Nucleus accumbens (tissue), 56 donors: ENCODE measurements at regions not wholly inside any gene's neighbourhood (a gene's known extent, or its start where the extent isn't known, plus 50 kb on each side); places are given as distances from the start of the nearest gene placed in this dataset.
"Not testable (repeated sequence)": the region's sequence is repeated elsewhere in the genome, so short reads cannot be mapped to it uniquely, and the experiment has no call there.

Experiments
- DNase-seq, 56 donors: peaks; one replicate each; lab custom pipeline; 2025; lab: John Stamatoyannopoulos, UW

DNA sequence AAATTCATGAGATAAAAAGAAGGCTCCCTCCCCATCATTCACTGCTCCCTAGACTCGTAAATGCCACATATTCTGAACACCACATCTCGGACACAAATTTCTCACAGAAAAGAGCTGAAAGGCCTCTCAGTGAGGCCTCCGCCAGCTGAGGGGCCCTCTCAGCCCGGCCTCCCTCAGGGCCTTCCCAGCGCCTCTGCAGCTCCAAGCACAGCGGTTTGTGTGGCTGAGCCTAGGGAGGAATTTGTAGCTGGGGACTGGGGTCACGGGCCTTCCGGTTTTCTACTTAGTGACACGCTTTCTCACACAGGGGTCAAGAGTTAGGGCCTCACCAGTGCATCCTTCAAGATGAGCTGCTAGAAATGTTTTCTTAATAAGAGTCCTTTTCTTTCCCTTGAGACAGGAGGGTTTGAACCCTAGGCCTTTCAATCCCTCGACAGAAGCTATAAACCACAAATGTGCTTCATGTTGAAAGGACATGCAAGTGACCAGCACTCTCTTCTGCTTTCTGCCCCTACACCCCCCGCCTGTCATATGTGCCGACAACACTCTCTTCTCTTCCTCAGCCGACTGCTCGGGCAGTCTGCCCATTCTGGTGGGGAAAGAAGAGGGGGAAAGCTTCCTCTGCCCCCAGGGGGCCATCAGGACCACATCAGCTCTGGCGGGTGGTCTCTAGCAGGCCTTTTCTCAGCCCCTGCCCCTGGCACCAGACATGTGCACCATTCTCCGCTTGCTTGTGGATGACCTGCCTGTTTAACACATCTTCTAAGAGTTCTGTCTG is 104.9 kb downstream of the CHIC2 start:
- DNase-seq = no peak

DNA sequence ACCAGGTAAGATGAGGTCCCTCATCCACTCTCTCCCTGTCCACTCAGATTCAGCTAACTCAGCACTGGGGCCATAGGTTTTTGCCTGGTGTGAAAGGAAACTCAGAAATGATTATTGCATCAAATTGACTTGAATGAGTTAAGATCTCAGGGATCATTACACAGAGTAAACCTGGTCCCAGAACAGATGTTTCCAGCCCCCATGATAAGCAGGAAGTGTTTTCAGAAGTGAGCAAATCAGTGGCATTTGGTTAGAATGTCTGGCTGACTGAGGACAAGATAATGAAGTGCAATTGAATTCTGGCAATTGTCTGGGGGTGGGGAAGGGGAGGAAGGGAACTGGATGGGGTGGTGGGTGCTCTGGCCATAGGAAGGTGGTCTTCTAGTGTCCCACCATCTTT is 108.0 kb downstream of the CHIC2 start:
- DNase-seq = no peak

DNA sequence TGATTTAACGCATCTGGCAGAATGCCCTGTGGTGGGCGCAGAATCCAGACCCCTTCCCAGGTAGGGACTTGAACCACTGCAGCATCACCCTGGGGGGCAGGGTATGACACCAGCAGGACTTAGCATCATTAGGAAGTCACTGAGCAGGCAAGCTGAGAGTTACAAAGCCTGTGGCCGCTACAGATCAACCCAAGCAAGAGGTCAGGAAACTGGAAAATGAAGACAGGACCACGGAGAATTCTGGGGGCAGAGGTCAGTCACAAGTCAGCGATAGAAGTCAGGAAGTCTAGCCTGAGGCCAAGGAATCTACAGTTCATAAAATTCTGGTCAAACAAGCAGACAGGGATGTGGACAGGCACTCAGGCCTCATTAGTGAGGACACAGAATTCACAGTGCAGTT is 108.4 kb downstream of the CHIC2 start:
- no peak for DNase-seq

DNA sequence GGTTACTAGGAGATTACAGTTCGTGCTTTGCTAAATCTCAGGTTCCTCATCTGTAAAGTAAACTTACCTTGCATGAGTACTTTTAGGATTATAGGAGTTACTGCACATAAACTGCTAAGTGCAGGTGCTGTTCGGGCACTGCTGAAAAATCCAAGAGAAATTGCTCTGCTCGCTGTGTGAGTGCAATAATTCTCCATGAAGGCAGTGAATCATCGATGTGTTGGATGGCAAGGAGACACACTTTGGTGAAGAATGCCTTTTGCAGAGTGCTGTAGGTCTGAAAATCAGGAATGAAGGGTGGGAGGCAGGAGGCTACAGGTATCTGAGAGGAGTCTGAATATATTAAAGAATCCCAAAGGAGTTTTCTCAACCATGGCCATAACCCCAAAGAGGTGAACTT is 113.0 kb downstream of the CHIC2 start:
- DNase-seq = peak in 4 of 56 donors; percentile 0 to 5 (median 2)

DNA sequence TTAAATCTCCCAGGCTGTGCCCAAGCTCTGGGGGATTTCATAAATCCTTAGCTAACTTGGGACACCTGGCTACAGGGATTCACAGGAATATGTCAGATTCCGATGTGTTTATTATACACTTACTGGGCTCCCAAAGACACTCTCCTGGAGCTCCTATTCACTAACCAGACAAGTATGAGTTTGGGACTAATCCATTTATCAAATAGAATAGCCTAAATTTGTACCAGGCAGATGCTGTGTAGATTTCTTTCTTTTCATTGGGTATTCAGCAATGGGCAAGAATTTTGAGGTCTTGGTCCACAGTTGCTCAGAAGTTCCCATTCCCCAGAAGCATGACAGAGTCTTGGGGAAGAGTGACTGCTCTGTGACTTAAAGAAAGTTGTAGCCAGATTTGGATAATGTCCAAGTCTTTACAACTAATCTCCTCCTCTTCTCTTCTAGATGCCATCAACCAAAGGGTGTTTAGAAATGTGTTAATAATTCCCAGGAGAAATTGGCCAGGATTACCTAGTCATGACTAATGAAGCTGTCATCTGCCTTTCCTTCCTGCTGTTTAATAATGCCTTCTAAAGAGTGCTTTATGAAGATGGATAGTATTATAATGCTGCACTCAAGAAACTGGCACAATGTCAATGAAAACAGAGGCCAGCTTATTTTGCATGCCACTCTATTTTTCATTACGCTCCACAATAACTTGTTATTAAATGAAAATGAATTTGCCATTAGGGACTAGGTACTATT is 120.9 kb downstream of the CHIC2 start:
- no peak for DNase-seq

DNA sequence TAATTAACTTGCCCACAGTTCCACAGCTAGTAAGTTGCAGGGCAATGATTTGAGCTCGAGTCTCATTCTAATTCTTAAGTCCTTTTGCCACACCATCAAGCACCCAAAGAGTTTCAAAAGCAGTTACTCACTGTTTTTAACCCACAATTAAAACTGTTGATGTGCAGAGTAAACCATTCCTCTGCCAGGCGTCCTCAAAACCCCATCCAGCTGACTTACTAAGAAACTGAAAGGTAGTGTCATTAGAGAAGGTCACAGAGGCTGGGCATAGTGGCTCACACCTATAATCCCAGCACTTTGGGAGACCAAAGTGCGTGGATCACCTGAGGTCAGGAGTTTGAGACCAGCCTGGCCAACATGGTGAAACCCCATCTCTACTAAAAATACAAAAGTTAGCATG is 121.7 kb downstream of the CHIC2 start:
- DNase-seq = no peak

DNA sequence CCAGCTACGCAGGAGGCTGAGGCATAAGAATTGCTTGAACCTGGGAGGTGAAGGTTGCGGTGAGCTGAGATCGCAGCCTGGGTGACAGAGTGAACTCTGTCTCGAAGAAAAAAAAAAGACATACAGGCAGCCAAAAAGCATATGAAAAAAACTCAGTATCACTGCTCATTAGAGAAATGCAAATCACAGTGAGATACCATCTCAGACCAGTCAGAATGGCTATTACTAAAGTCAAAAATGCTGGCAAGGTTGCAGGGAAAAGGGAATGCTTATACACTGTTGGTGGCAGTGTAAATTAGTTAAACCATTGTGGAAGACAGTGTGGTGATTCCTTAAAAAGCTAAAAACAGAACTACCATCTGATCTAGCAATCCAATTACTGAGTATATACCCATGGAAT is 123.1 kb downstream of the CHIC2 start:
- DNase-seq = no peak

DNA sequence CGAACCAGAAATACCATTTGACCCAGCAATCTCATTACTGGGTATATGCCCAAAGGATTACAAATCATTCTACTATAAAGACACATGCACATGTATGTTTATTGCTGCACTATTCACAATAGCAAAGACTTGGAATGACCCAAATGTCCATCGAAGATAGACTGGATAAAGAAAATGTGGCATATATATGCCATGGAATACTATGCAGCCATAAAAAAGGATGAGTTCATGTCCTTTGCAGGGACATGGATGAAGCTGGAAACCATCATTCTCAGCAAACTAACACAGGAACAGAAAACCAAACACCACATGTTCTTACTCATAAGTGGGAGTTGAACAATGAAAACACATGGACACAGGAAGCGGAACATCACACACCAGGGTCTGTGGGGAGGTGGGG is 124.5 kb downstream of the CHIC2 start:
- not testable (repeated sequence) for DNase-seq

DNA sequence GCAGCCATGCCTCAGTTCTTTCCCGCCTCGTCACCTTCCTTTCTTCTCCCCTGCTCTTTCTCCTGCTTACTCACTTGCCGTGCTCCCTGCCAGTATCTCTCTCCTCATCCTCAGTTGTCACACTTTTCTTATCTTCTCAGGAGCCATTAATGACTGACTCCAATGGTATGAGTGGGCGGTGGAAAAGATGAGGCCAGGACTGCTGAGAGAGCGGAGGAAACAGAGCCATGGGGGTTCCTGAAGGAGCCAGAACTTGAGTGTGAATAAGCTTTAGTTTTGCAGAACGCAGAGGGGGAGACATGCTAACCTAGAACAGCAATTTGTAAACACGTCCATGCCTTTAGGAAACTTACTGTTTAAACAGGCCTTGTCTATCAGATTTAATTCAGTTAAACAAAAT is 126.5 kb downstream of the CHIC2 start:
- no peak for DNase-seq

DNA sequence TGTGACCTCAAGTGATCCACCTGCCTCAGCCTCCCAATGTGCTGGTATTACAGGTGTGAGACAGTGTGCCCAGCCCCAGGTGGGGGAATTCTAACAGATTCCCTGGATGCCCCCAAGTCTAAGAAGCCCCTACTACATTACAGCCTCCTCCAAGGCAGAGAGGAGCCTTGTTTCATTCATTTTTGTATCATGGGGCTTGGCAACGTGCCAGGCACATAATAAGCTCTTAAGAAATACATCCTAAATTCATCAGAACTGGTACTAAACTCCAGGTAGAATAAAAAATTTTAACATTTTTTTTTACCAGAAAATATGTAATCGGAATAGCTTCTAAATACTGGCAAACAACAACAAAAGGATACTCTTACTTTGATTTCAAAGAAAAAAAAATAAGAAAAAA is 127.1 kb downstream of the CHIC2 start:
- no peak for DNase-seq

DNA sequence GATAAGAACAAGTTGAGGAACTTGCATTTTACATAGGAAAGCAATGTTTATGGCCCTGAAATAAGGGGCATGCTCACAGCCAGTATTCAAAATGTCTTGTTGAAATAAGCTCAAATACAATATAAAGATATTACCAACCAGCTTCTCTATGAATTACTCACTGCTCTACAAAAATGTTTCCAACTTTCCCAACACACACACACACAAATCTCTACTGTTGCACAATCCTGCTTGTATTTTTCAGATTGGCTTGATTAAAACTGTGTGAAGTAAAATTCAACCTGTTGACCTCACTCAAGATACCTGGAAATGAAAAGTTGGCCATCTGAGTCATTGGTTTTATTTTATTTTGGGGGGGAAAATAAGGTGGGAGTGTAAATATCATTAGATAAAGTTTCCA is 128.6 kb downstream of the CHIC2 start:
- DNase-seq = no peak

DNA sequence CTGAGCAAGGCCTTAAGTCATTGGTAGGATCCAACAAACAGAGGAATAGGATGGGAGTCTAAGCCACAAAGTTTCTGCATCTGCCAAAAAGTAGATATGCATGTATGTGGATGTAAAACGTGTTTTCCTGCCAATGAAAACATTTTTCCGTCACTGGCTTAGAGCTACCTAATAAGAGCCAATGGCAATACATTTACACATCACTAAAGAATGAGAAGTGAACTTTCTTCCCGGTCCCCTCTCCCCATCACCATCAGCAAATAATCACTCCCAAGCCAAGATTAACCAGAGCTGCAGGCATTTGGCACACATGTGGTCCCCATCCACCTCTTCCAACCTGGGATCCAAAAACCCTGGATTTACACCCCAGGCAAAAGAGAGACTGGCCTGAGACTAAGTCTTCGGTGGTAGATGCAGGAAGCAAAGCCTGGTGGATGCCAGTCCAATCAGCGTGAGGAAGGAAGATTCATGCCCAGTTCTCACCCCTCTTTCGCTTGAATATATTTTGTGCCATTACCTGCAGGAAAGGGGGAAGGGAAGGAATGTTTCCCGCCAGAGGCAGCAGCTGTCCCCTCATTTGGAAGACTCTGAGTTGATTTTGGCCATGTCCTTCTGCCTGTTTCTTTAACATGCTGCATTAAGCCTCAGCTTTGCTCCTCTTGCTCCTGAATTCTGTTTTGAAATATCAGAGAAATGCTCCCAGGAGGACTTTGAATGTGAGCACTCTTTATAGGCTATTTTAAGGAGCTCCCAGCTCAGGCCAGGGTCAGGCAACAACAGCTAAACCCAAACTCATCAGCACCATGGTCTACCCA is 131.4 kb downstream of the CHIC2 start:
- DNase-seq = no peak

DNA sequence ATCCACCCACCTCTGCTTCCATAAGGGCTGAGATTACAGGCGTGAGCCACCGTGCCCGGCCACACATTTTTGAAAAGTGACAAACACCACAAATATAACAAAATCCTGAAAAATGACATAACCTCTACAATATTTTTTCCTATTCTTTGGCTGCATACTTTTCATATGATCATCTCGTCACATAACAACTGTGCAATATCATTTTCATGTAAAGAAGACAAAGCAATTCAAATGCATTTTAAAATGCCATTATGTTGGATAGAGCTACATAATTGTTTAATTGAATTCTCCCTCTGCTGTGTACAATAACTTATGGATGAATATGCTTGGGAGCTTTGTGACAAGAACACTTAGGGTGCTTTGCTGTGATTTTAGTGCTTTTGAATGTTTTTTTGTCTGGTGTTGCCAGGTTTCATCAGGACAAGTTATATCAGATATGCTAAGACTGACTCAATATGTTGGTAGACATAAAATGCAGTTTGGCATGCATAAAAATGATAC is 132.9 kb downstream of the CHIC2 start:
- no peak for DNase-seq

DNA sequence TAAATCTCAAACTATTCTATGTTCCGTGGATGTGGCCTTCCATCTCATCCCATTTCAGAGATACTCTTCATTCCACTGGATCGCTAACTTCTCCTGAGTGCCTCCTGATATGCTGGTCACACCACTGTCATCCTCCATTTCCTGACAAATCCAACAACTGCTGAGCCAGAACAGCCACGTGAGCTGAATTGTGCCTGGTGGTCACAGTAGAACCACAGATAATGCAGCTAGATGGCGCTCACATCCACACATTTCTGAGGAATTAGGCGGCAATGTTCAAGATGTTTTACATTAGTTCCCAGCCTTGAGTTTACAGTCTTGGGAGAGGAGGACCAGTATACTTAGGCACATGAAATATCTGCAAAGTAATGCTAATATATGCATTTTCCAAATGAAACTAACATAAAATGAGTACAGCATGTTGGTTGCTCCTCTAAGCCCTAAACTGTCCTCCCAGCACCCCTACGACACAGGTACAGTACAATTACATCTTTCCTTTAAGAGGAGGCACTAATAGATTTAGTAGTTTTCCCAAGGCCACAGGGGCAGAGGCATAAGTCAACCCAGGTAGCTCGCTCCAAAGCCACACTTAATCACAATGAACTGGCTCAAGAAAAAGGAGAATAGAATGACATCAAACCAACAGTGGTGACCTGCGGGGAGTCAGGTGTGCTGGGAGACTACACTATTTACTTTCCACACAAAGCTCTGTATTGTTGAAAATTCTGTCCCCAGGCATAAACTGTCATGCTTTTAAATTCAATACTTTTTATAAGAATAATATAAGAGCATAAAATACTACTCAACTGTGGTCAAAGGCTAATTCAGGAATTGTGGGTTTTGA is 134.2 kb downstream of the CHIC2 start:
- DNase-seq = peak in 52 of 56 donors; percentile 2 to 88 (median 54)

DNA sequence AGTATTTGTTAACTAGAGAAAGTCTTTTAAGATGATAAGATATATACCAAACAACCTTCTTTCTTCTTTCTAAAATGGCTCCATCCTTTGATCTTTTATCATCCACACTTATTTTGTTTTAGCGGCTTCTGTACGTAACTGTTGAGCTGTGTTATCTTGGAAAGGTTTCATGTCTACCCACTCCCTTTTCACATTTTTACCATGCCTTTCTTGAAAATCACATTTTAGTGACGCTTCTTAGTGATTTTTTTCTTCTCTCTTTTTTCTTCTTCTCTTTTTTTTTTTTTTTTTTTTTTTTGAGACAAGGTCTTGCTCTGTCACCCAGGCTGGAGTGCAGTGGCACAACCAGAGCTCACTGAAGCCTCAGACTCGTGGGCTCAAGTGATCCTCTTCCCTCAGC is 135.1 kb downstream of the CHIC2 start:
- no peak for DNase-seq

DNA sequence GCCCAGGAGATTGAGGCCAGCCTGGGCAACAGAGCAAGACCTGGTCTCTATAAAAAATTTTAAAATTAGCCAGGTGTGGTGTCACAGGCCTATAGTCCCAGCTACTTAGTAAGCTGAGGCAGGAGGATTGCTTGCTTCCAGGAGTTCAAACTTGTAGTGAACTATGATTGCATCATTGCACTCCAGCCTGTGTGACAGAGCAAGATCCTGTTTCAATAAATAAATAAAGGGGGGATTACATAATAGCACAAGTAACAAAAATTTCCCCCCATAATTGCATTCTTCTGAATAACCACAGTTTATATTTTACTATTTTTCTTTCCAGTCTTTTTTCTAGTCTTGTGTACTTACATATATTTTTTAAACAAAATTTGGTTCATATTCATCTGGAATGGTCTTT is 135.6 kb downstream of the CHIC2 start:
- DNase-seq = no peak

DNA sequence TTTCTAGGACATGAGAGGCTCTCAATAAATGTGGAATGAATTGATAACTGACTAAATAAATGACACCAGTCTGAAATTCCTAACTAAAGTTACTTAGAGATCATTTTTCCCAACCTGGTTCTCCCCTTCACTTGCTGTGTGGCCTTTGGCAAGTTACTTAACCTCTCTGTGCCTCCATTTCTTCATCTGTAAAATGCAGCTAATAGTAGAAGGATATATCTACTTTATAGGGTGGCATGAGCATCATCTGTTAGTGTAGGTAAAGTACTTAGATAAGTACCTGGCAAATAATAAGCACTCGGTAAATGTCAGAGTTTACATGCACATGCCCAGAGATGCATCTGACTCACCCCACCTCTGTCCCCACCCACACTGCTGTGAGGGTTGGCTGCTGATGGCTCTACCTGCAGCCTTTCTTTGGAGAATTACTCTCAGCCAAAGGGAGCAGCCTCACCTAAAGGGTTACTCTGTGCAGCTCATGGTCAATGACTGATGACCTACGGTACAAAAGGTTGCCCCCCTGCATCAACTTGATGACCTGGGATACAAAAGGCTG is 139.3 kb downstream of the CHIC2 start:
- no peak for DNase-seq

DNA sequence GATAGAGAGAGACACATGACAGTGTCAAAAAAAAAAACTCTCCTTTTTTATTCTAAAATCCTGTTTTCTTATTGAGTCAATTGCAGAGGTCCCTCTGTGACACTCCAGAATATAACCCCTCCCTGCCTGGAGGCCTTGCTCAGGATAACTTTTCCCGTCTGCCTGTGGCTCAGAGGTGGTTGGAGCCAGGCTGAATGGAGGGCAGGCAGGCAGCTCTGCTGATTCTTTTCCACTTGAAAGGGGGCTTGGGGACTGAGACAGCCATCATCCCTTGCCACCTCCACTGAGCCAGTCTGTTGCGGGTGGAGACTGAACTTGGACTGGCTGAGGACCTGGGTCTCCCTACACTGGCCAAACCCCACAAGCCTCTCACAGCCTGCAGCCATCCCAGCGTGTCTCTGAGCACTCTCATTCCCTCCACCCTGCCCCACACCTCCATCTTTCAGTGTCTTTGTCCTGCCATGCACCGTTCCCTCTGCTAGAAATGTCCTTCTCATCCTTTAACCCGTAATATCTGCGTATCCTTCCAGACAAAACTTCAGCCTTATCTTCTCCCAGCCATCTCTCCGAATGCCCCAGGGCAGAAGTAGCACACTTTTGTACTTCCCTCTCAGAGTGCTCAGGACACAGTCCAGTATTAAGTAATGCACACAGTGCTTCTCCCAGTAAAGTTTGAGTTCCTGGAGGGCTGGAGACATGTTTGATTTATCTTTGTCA is 139.9 kb downstream of the CHIC2 start:
- DNase-seq = no peak

DNA sequence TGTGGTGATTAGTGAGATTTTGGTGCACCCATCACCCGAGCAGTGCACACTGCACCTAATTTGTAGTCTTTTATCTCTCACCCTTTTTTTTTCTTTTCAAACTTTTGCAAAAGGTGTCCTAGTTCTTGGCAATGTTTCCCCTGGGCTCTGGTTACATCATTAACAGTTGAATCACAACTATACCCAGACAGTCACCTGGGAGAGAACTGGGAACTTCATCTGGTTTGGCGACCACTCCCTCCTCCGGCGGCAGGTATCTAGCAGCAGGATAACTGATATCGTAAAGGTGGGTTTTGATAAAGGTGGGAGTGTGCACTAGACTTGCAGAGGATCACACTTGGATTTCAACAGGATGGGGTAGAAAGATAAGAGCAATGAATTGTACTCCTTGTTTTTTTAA is 140.5 kb downstream of the CHIC2 start:
- no peak for DNase-seq
